ENCODE measurements at regions not wholly inside any gene's neighbourhood (a gene's known extent, or its start where the extent isn't known, plus 50 kb on each side); places are given as distances from the start of the nearest gene placed in this dataset.

- POLR2A ChIA-PET: no interaction called here
Observed at GRCh38 chr3:95097493-95097892, 1034.6 kb downstream of the NSUN3 start.

GRCh38 chr3:95120921-95121320 lies 1058.1 kb downstream of the NSUN3 start:
- DNase-seq (ENCODE audit: low spot score) (no peak), ATAC-seq (no peak)
- Mint-ChIP-seq H3K36me3 (no peaks in the 10 kb centered on the region), H3K27me3 (ENCODE audit: low read depth) (no peaks in the 10 kb centered on the region), H3K9me3 (peaks cover 10% of the 10 kb centered on the region), H3K4me3 (no peak overlapping the region), H3K27ac (no peak overlapping the region), H3K4me1 (peaks cover 4% of the 10 kb centered on the region; the same call in 1 of the 2 replicates)
- POLR2A ChIA-PET: no interaction called here
- TF ChIP-seq RORB (CRISPR knock-in tag; IDR thresholded peaks at IDR 0.05) (no peak), ETV6 (CRISPR knock-in tag; IDR thresholded peaks at IDR 0.05) (no peak), MLX (CRISPR knock-in tag; IDR thresholded peaks at IDR 0.05) (no peak), PRDM15 (CRISPR knock-in tag; IDR thresholded peaks at IDR 0.05) (no peak), ATF1 (CRISPR knock-in tag; IDR thresholded peaks at IDR 0.05) (no peak), TEAD4 (CRISPR knock-in tag; IDR thresholded peaks at IDR 0.05) (no peak), STAT6 (CRISPR knock-in tag; conservative IDR thresholded peaks at IDR 0.05; ENCODE audit: low read depth) (no peak), CBFB (CRISPR knock-in tag; IDR thresholded peaks at IDR 0.05; ENCODE audit: low read depth) (no peak), AR (CRISPR knock-in tag; IDR thresholded peaks at IDR 0.05) (no peak), TP53 (CRISPR knock-in tag; IDR thresholded peaks at IDR 0.05) (no peak), GTF2I (CRISPR knock-in tag; conservative IDR thresholded peaks at IDR 0.05) (no peak), IRF2 (CRISPR knock-in tag; IDR thresholded peaks at IDR 0.05; ENCODE audit: borderline replicate concordance, low read depth) (no peak), USF2 (CRISPR knock-in tag; IDR thresholded peaks at IDR 0.05) (no peak), ZBTB43 (CRISPR knock-in tag; IDR thresholded peaks at IDR 0.05) (no peak)
- CTCF ChIA-PET: no interaction called here

More at GRCh38 chr3:95097493-95097892, 1034.6 kb downstream of the NSUN3 start:
- peaks cover 21% of the 10 kb centered on the region for H3K9me3 Mint-ChIP-seq
- H3K27me3 Mint-ChIP-seq (ENCODE audit: low read depth): no peaks in the 10 kb centered on the region
- H3K36me3 Mint-ChIP-seq: no peaks in the 10 kb centered on the region
- TF ChIP-seq ERG (CRISPR knock-in tag; IDR thresholded peaks at IDR 0.05): no peak
- TF ChIP-seq TP53 (CRISPR knock-in tag; IDR thresholded peaks at IDR 0.05): no peak
- no peak for TF ChIP-seq USF2 (CRISPR knock-in tag; IDR thresholded peaks at IDR 0.05)
- no peaks in the 10 kb centered on the region for H3K4me1 Mint-ChIP-seq
- H3K27ac Mint-ChIP-seq: no peak overlapping the region
- DNase-seq (ENCODE audit: low spot score): no peak
- ATAC-seq: no peak
- CTCF ChIA-PET: no interaction called here
- no peak overlapping the region for H3K4me3 Mint-ChIP-seq

Data from WTC11 (cell line).